Activated CD8-positive, alpha-beta memory T cell treated with anti-CD3 and anti-CD28 coated beads, Interleukin-2, amount 50 U/mL, for 4 hours (primary cell): ENCODE measurements at regions not wholly inside any gene's neighbourhood (a gene's known extent, or its start where the extent isn't known, plus 50 kb on each side); places are given as distances from the start of the nearest gene placed in this dataset.
"Not testable (repeated sequence)": the region's sequence is repeated elsewhere in the genome, so short reads cannot be mapped to it uniquely, and the experiment has no call there.

Experiments used
- DNase-seq: peaks from one replicate; pipeline ENCODE4 v3.0.0-alpha.2; 2020

DNA sequence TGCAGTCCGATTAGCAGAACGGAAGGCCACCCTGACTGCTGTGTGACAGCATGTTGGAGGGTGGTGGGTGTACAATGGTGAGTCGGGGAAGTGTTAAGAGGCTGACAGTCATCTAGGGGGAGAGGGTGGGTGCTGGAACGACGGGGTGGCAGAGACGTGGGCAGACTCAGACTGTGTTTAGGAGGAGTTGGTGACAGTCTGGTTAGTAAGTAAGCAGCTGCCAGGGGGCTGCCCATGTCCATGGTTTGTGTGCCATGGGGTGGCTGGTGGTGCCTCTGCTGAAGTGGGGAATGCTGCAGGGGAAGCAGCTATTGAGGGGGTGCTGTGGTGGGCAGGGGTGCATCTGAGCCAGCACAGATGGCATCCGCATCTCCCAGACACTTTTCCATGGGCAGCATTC is 51.3 kb upstream of the BOD1 start:
- DNase-seq = no peak

DNA sequence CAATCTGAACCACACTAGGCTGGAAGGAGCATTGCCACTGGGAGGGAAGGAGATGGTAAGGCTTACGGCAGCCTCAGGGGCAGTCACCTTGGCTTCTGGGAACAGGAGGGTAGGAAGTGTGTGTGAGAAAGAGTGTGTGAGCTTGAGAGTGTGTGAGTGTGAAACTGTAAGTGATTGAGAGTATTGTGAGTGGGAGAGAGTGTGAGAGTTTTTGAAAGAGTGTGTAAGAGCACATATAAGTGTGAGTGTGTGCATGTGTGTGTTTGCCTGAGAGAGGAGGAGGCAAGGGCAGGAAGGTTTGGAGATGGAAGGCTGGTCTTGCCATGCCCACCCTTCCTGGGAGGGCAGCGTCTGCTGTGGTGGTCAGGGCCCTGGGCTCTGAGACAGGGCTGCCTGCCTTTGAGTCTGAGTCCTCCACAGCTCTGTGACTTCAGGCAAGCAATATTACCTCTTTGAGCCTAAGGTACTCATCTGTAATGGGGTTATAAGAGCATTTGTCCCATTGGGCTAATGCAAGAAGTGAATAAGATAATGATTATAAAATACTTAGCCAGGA is 51.9 kb upstream of the BOD1 start:
- no peak for DNase-seq

DNA sequence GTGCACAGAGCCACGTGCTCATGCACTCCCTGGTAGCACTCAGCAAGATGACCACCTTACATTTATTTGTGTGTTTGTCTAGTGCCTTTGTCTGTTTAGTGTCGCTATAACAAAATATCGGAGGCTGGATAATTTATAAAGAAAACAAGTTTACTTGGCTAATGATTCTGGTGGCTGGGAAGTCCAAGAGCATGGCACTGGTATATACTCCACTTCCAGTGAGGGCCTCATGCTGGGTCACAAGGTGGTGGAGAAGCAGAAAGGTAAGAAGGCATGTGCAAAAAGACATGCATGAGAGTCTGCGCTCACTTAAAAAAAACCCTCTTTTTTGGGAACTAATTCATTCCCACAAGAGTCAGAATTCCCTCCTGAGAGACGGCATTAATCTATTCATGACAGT is 52.5 kb upstream of the BOD1 start:
- DNase-seq = no peak

DNA sequence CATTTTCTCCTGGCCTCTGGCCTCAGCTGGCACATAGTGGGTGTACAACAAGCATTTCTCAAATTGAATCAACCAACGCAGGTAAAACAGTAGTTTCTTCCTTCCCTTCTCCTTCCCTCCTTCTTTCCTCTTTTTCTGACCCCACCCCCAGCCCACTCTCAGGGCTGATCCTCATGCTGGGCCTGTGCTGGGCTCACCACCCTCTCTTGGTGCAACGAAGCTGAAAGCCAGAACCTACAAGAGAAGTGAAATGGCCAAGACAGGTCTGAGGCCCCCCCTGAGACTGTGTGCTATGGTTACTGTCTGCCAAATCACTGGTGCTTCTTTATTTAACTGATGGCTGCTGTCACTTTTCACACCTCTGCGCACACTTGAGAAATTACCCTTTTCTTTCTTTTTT is 53.0 kb upstream of the BOD1 start:
- no peak for DNase-seq

DNA sequence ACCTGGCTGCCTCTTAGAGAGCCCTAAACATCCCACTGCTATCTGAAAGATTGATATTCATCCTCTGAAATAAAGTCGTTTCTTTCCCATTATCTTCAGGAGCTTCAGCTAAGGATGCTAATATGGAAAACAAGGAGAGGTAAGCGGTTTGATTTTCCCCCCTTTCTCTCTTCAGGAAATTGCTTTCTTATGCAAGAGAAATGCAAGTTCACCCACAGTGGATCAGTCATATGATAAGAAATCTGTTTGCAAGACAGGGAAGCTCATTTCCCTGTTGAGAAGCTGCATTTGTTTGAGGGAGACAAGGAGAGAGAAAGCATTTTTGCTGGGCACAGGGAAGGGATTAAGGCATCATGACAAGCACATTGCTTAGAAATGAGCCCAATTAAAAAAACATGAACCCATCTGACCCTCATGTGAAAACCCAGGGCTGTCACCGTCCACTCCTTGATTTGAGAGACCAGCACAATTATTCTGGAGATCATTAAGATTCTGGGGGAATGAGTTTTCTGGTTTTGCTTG is 53.7 kb upstream of the BOD1 start:
- DNase-seq = no peak

DNA sequence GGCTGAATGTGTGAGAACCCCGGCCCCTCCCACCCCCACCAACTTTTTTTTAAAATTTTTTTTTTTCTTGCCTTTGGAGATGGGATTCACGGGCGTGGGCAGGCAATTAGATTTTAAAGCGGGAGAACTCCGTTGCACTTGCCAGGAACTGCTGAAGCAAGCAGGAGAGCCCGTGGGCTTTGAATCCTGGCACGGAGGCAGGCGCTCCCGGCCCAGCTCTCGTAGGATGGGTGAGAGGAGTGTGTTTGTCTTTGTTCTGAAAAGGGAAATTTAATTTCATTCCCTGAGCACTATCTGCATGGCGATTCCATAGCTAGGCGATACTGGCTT is 54.3 kb upstream of the BOD1 start:
- no peak for DNase-seq

DNA sequence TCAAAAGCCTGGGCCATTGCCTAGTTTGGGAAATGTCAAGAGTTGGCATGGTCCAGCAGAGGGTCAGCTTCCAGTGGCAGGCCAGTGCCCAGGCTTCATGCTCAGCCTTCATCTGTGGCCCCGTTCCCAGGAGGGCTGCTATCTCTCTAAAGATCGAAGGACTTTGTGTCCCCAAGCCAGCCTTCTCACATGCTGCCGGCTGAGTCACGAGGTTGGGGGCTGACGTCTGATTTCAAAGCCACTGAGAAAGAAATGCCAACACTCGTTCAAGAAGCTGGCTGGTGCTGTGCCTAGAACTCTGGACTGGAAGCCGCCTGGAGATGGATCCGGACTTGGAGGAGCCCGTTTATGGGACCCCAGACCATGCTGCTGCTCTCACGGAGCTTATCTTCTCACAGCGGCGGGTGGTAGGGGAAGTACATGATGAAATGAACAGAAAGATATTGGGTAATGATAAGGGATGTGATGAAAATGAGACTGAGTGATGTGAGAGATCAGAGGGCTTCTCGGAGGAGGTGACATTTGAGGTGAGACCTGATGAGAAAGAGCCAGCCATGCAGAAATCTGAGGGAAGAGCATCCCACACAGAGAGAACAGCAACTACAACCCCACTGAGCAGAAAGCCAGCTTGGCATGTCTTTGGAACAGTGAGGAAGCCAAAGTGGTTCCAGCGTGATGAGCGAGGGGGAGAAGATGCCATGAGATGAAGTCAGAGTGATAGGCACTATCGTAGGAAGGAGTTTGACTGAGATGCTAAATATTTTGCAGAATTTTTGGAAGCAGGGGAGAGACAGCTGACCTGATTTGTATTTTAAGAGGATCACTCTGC is 54.9 kb upstream of the BOD1 start:
- no peak for DNase-seq

DNA sequence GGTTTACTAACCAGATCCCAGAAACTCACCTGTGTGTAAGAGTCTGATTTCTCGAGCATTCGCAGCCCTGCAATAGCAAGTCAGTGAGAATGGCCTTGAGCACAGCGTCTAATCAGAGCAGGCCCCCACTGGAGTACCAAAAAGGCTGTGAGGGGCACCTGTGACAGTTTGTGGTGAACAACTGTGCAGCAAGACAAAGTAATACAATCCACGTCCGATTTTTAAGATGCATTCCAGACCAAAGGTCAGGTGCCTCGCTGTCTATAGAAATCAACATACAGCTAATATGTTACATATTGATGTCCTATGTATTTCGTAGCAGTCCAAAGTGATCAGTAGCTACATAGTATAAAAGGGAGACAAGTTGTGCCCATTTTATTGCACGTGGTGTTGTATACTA is 55.7 kb upstream of the BOD1 start:
- no peak for DNase-seq

DNA sequence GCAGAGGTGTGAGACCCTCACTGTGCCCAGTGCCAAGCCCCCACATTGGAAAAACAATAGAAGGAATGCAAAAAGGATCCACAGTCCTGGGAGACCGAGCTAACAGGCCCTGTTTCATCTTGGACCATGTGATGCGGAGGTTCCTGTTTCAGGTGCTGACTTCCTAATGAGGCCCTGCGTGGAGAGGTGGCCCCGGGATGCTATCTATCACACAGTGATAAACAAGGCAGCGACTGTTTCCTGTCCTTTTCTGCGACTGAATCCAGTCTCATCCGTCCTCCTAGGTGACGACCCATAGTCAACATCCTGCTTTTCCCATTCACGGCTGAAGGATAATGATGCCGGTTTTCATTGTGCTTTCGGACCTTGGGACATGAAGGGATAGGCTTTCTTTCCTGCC is 56.4 kb upstream of the BOD1 start:
- no peak for DNase-seq

DNA sequence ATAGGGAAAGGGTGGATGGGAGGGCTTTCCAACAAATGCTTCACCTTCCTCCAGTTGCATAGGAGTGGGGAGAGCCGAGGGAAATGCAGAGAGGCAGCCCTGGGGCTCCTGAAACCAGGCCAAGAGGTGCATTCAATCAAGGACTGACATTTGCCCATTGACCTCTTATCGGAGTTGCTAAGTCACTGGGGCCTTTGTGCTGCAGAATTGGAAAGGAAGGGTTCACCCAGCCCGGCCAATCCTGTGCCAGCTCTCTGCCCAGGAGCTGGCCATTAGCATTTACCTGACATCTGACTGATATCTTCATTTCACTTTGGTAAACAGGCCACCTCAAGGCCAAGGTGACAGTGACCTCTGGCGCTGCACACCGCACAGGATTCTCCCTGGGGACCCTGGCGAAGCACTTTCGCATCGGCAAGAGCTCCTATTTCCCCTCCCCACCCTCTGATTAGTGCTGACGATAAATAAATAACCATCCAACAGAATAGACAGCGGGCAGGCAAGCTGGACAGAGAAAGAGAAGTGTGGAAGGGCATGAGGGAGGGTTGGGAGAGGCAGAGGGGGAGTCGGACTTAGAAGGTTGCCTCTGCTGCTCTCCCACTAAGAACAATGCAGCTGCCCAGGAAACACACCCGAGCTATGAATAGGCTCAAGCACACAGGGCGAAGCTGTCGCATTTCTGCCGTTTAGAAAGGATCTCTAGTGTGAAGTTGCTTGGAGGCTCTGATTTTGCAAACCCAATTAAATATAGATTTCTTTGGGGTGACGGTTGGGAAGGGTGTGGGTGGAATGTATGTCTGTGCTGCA is 57.0 kb upstream of the BOD1 start:
- no peak for DNase-seq

DNA sequence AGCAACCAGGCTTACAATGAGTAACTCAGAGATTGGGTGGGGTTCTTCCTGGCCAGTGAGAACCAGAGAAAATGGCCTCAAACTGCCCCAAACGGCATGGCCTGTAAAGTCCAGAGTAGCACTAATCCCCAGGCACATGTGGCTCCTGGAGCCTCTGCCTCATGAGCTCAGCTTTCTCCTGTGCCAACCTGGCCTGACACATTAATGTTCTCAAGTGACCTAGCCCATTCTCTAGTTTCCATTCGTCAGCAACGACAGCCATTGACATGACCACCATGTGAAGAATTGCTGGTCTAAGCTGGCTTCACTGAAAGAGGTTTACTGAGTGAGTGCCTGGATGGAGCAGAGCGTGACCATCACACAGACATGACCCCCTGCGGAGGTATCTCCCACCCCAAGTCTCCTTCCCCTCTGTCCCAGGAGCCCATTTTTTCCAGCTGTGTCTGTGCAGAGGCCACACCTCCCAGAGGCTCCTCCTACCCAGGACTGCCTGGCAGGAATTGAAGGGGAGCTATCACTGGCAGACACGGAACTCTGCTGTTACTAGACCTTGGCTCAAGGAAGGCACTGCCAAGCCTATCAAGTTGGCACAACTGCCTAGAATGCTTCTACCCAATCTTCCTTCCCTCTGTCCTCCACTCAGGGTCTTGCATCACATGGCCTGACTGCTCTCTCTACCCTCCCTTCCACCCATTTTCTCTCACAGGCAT is 59.0 kb upstream of the BOD1 start:
- no peak for DNase-seq

DNA sequence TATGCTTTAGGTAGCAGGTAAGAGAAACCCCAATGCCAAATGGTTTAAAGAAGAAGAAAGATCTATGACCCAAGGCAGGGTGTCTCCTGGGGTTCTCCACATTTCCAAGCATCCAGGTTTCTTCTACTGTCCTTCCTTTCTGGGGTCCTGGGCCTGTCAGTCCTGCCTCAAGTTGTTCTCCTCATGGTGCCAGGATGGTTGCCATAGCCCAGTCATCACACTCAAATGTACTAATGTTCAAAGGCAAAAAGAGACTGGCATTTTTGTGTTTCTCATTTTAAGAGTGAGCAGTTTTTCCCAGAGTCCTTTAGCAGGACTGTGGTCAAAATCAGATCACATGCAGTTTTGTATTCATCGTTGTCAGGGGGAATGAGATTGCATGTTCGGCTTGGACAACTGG is 59.9 kb upstream of the BOD1 start:
- DNase-seq = no peak

DNA sequence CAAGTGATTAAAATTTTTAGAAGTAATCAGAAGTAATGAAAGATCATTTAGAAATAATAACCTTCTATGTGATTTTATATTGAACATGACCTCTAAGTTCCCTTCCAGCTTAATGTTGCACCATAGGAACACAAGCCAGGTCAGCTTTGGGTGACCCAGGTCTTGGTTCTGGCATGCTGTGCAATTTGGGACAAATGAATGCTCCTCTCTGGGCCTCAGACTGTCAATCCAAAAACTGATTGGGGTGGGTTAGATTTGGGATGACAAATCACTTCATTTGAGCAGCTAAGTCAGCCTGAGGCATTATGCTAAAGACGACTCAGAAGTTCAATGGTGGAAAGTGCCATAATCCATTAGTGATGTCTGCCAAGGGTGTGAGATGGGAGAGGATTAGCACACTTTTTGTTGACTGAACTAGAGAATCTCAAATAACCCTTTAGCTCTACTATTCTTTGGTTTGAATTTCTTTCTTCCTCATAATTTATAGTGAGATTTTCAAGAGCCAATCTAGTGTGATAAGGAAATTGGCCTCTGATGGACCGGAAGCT is 60.7 kb upstream of the BOD1 start:
- no peak for DNase-seq

DNA sequence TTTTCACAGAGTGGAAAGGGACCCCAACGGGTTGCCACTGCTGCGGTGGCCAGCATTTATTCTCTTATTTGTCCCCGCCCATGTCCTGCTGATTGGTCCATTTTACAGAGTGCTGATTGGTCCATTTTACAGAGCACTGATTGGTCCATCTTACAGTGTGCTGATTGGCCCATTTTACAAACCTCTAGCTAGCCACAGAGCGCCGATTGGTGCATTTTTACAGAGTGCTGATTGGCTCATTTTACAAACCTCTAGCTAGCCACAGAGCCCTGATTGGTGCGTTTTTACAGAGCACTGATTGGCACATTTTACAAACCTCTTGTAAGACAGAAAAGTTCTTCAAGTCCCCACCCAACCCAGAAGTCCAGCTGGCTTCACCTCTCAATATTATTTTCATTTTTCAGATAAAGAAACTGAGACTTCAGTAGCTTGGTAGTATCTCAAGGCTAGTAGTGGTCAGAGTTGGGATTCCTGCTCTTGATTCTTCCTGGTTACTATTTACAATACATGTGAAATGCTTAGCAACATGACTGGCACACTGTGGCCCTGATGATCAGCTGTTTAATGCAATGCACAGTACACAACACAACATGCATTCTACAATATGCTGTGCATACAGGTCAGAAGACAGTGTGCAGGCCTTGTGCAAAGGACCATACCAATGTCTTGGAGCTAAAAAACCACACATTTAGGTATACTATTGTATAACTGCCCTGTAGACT is 63.6 kb upstream of the BOD1 start:
- no peak for DNase-seq

DNA sequence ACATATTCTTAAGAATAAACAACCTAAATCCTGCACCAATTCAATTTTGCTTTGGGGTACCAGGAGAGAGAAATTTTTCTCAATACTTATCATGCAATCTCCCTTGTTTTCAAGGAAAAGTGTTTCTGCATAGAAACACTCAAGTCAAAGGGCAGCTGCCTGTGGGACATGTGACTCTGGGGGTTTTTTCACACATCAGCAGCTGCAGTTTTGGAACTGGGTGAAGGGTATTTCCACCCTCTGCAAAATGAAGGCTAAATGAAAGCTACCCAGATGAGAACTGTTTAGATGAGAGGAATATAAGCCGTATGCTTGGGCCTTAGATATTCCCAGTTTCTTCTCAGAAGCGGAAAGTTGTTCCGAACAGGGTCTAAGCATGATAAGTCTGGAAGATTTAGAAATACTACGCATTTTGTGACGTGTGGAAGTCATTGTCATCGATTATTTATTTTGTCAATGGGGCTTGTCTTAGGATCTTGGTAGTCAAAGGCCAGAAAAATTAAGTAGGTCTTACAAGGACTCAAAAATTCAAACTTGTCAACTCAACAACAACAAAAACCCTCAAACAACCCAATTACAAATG is 64.3 kb upstream of the BOD1 start:
- DNase-seq = no peak

DNA sequence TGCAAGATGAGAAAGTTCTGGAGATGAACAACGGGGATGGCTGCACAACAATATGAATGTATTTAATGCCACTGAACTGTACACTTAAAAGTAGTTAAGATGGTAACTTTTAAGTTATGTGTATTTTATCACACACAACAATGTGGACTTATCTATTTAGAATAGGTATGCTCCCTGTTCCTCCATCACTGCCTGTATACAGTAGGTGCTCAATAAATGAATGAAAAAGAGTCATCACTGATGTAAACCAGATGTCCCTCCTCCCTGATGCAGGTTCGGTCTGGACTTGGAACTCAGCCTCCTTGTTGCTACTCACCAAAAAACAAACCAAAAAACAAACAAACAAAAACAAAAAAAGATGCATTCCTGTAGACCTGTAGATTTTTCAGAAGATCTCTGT is 65.9 kb upstream of the BOD1 start:
- DNase-seq = no peak

DNA sequence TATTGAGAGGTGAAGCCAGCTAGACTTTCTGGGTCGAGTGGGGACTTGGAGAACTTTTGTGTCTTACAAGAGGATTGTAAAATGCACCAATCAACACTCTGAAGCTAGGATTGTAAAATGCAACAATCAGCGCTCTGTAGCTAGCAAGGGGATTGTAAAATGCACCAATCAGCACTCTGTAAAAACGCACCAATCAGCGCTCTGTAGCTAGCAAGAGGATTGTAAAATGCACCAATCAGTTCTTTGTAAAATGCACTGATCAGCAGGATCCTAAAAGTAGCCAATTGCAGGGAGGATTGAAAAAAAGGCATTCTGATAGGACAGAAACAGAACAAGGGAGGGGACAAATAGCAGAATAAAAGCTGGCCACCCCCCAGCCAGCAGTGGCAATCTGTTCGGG is 68.1 kb upstream of the BOD1 start:
- not testable (repeated sequence) for DNase-seq

DNA sequence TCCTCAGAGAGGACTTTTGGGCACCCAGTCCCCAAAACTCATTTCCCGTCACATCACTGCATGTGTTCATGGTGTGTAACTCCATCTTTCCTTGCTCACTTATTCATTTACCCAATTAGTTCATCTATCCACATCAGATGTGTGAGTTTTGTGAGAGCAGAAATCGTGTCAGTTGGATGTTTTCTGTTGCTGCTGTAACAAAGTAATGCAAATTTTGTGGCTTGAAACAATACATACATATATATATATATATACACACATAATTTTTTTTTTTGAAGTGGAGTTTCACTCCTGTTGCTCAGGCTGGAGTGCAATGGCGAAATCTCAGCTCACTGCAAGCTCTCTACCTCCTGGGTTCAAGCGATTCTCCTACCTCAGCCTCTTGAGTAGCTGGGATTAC is 70.5 kb upstream of the BOD1 start:
- no peak for DNase-seq

DNA sequence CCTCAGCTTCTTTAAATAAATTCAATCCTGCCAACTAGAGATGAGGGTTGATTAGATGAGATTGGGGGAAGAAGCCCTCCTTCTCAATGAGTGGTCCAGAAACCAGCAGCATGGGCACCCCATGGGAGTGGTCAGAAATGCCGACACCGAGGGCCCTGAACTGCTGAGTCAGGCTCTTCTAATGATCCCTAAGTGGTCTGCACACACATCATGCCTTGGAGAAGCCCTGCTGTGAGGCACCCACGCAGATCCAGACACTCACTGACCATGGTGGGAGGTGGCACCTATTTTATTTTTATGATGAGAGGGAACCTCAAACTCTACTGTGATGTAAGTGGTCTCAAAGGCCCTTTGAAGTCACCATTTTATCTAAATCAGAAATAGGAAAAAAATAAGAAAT is 72.3 kb upstream of the BOD1 start:
- DNase-seq = no peak

DNA sequence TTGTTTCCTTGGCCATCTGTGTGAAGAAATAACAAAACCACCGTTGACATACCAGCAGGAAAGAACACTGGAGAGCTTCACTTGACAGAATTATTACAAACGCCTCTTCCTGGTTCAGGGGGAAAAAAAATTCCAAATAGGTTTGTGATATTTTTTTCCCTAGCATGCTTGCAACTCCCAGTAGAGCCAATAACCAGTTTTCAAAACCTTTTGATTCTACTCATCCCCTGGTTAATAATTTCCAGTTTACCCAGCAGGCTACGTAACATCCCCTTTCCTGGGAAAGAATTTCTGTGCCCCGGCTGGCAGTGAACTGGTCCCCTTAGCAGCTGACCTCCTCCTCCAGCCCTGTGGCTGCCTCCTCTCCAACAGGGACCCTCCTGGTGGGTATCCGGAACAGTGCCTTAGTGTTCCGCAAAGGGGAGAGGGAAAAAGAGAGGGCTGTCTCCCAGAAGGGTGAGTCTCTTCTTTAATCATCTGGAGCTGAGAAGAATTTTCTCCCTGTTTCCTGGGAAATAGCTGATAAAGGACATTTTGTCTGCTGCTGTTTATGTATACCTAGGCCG is 72.8 kb upstream of the BOD1 start:
- DNase-seq = no peak

DNA sequence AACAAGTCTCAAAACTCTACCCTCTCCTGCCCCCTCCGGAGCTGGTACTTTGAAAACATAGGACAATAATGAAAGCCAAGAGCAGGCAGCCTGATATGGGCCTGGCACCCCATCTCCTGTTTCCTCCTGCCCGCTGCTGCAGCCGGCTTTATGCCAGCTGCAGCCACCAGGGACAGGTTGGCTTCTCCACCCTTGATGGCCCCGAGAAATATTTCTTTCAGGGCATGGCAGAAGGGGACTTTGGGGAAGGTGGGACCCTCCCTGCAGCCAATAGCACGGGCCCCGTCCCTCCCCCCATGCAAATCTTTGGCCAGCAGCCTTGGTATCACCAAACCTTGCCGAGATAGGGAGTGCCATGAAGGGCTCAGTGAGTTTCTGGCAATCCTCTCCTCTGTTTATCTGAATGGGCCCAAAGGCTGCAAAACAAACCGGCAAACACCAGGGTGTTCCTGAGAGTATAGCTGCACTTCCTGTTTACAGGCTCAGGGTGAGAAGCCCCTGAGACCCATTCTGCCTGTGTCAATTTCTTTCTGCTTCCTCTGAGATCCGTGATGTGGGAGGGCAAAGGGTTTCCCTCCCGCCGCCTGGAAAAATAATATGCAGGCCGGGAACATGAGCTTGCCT is 73.4 kb upstream of the BOD1 start:
- no peak for DNase-seq
